LNCAP (cell line): ENCODE measurements at regions not wholly inside any gene's neighbourhood (a gene's known extent, or its start where the extent isn't known, plus 50 kb on each side); places are given as distances from the start of the nearest gene placed in this dataset.

Source experiments
- CTCF ChIP-seq: fragments of 450-650 bp; IDR thresholded peaks from 2 replicates; pipeline ENCODE4 v1.5.1; 2017; ENCODE audit warnings: mild to moderate bottlenecking

- TF ChIP-seq CTCF = no peak
Measured at GRCh38 chr2:198220763-198221610, 416.6 kb downstream of the PLCL1 start.

GRCh38 chr2:198219292-198219691 is 414.9 kb downstream of the PLCL1 start:
- no peak for TF ChIP-seq CTCF

- no peak for TF ChIP-seq CTCF
Measured at GRCh38 chr2:198214114-198214596, 409.8 kb downstream of the PLCL1 start.

- TF ChIP-seq CTCF = no peak
Measured at GRCh38 chr2:198213253-198213652, 408.9 kb downstream of the PLCL1 start.

- TF ChIP-seq CTCF = no peak
Measured at GRCh38 chr2:198211706-198212105, 407.3 kb downstream of the PLCL1 start.

- TF ChIP-seq CTCF = no peak
Measured at GRCh38 chr2:198203336-198204069, 399.1 kb downstream of the PLCL1 start.
